ENCODE measurements at regions not wholly inside any gene's neighbourhood (a gene's known extent, or its start where the extent isn't known, plus 50 kb on each side); places are given as distances from the start of the nearest gene placed in this dataset.

DNA sequence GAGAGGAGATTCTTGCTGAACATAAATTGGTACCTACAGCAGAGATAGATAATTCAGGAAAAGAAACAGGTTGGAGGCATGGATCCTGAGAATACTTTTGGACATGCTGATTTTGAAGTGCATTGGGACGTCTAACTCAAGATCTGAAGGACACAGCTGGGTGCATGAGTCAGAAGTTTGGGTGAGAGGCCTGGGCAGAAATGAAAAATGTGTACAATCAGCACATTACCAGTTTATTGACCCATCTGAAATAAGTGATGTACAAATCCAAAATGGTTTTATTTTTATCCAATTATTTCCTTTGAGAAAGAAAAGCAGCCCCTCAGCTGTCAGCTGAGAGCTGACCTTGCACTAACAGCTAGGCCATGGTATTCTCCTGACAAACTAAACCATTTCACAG lies 975.2 kb upstream of the B3GALT2 start:
- Histone ChIP-seq H3K4me1 (ENCODE audit: control insufficient read depth in 2 of 3, insufficient read depth in 2 of 3, low read depth in 1 of 3, low read length in 3 of 3) (no peaks in the 10 kb centered on the region), H3K27me3 (ENCODE audit: control insufficient read depth, insufficient read depth, low read length) (no peaks in the 10 kb centered on the region), H3K9me3 (ENCODE audit: control insufficient read depth in 2 of 3, insufficient read depth in 1 of 3, low read length in 3 of 3) (no peaks in the 10 kb centered on the region), H3K36me3 (ENCODE audit: control insufficient read depth in 2 of 3, insufficient read depth in 3 of 3, low read length in 3 of 3) (no peaks in the 10 kb centered on the region), H3K27ac (ENCODE audit: low read depth in 2 of 2, low read length in 2 of 2) (no peak overlapping the region), H3K9ac (ENCODE audit: low read length in 3 of 3) (no peak overlapping the region), H3K4me3 (ENCODE audit: low read length in 3 of 3) (no peak overlapping the region)
- TF ChIP-seq CTCF (IDR thresholded peaks at IDR 0.05; ENCODE audit: borderline replicate concordance, extremely low read depth, insufficient read depth), result no peak
- intact Hi-C loops (cut with DNase I), result no loop called here
- DNase-seq (no peak), FAIRE-seq (no peak)

GRCh38 chr1:194159941-194160340 lies 973.5 kb upstream of the B3GALT2 start:
- DNase-seq (no peak), FAIRE-seq (no peak)
- no peak overlapping the region for H3K4me3 ChIP-seq (ENCODE audit: low read length in 3 of 3)
- no peaks in the 10 kb centered on the region for H3K4me1 ChIP-seq (ENCODE audit: control insufficient read depth in 2 of 3, insufficient read depth in 2 of 3, low read depth in 1 of 3, low read length in 3 of 3)
- H3K9me3 ChIP-seq (ENCODE audit: control insufficient read depth in 2 of 3, insufficient read depth in 1 of 3, low read length in 3 of 3), result no peaks in the 10 kb centered on the region
- no peak overlapping the region for H3K27ac ChIP-seq (ENCODE audit: low read depth in 2 of 2, low read length in 2 of 2)
- H3K36me3 ChIP-seq (ENCODE audit: control insufficient read depth in 2 of 3, insufficient read depth in 3 of 3, low read length in 3 of 3), result no peaks in the 10 kb centered on the region
- intact Hi-C loops (cut with DNase I), result no loop called here
- no peaks in the 10 kb centered on the region for H3K27me3 ChIP-seq (ENCODE audit: control insufficient read depth, insufficient read depth, low read length)
- H3K9ac ChIP-seq (ENCODE audit: low read length in 3 of 3), result no peak overlapping the region
- no peak for TF ChIP-seq CTCF (IDR thresholded peaks at IDR 0.05; ENCODE audit: borderline replicate concordance, extremely low read depth, insufficient read depth)

DNA sequence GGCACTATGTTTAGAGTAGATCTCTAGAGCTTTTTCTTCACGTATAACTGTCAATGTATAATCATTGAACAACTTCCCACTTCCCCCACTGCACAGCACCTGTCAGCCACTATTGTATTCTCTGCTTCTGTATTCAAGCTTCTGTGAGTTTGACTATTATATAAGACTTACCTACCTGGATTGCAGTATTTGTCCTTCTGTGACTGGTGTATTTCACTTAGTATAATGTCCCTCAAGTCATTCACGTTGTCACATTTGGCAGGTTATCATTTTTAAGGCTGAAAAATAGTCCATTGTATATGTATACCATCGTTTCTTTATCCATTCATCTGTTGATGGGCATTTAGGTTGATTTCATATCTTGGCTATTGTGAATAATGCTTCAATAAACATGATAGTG lies 969.5 kb upstream of the B3GALT2 start:
- no peak overlapping the region for H3K4me3 ChIP-seq (ENCODE audit: low read length in 3 of 3)
- no peaks in the 10 kb centered on the region for H3K9me3 ChIP-seq (ENCODE audit: control insufficient read depth in 2 of 3, insufficient read depth in 1 of 3, low read length in 3 of 3)
- no peak overlapping the region for H3K9ac ChIP-seq (ENCODE audit: low read length in 3 of 3)
- H3K36me3 ChIP-seq (ENCODE audit: control insufficient read depth in 2 of 3, insufficient read depth in 3 of 3, low read length in 3 of 3), result no peaks in the 10 kb centered on the region
- no peak for FAIRE-seq
- H3K27me3 ChIP-seq (ENCODE audit: control insufficient read depth, insufficient read depth, low read length), result no peaks in the 10 kb centered on the region
- intact Hi-C loops (cut with DNase I), result no loop called here
- no peaks in the 10 kb centered on the region for H3K4me1 ChIP-seq (ENCODE audit: control insufficient read depth in 2 of 3, insufficient read depth in 2 of 3, low read depth in 1 of 3, low read length in 3 of 3)
- DNase-seq, result no peak
- no peak for TF ChIP-seq CTCF (IDR thresholded peaks at IDR 0.05; ENCODE audit: borderline replicate concordance, extremely low read depth, insufficient read depth)
- H3K27ac ChIP-seq (ENCODE audit: low read depth in 2 of 2, low read length in 2 of 2), result no peak overlapping the region

DNA sequence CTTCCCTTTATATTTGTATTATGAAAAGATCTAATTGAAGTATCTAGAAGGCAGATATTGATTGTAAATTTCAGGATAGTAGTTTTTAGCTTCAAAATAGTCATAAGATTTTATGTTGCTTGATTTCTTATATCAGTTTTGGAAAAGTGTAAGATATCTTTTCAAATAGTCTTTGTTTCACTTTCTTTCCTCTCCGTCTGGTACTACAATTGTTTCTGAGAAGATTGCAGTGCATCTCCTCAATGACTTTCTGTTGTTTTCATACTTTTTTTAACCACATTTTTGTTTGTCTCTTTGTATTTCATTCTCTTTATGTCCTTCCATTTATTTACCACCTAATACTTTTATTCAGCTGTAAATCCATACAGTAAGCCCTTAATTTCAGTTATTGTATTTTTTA lies 964.6 kb upstream of the B3GALT2 start:
- no peaks in the 10 kb centered on the region for H3K36me3 ChIP-seq (ENCODE audit: control insufficient read depth in 2 of 3, insufficient read depth in 3 of 3, low read length in 3 of 3)
- H3K27me3 ChIP-seq (ENCODE audit: control insufficient read depth, insufficient read depth, low read length), result no peaks in the 10 kb centered on the region
- H3K4me3 ChIP-seq (ENCODE audit: low read length in 3 of 3), result no peak overlapping the region
- H3K27ac ChIP-seq (ENCODE audit: low read depth in 2 of 2, low read length in 2 of 2), result no peak overlapping the region
- intact Hi-C loops (cut with DNase I), result no loop called here
- no peak for FAIRE-seq
- no peak for DNase-seq
- no peaks in the 10 kb centered on the region for H3K9me3 ChIP-seq (ENCODE audit: control insufficient read depth in 2 of 3, insufficient read depth in 1 of 3, low read length in 3 of 3)
- TF ChIP-seq CTCF (IDR thresholded peaks at IDR 0.05; ENCODE audit: borderline replicate concordance, extremely low read depth, insufficient read depth), result no peak
- H3K9ac ChIP-seq (ENCODE audit: low read length in 3 of 3), result no peak overlapping the region
- no peaks in the 10 kb centered on the region for H3K4me1 ChIP-seq (ENCODE audit: control insufficient read depth in 2 of 3, insufficient read depth in 2 of 3, low read depth in 1 of 3, low read length in 3 of 3)

Measured in kidney (tissue), 13 donors.